Astrocyte (in vitro differentiated cells and primary cell): ENCODE measurements at regions not wholly inside any gene's neighbourhood (a gene's known extent, or its start where the extent isn't known, plus 50 kb on each side); places are given as distances from the start of the nearest gene placed in this dataset.

Experiments
- CTCF ChIP-seq: IDR thresholded peaks from 2 replicates; pipeline ENCODE4 v1.5.1; 2011; ENCODE audit warnings: low read depth, mild to moderate bottlenecking, inconsistent platforms, low read length, moderate library complexity; ENCODE audit not compliant: insufficient read depth
- EZH2 ChIP-seq: IDR thresholded peaks from 2 replicates; pipeline ENCODE4 v1.6.1; 2012; ENCODE audit warnings: mild to moderate bottlenecking, low read length, inconsistent platforms; ENCODE audit not compliant: insufficient read depth

- TF ChIP-seq CTCF (no peak), EZH2 (no peak)
Observed at GRCh38 chrX:6383917-6384316, 151.0 kb downstream of the VCX3A start.
